ENCODE measurements at regions not wholly inside any gene's neighbourhood (a gene's known extent, or its start where the extent isn't known, plus 50 kb on each side); places are given as distances from the start of the nearest gene placed in this dataset.

- no peak for FAIRE-seq
- H3K4me1 ChIP-seq, result no peaks in the 10 kb centered on the region
- H3K36me3 ChIP-seq, result no peaks in the 10 kb centered on the region
- H3K4me3 ChIP-seq, result no peak overlapping the region
- no peak overlapping the region for H3K27ac ChIP-seq
- intact Hi-C loops (cut with DNase I), result no loop called here
- no peak for DNase-seq
- WGBS, 2 donors, result 70 to 83% methylated on average over 2 of the region's 2 CpGs
- ATAC-seq, result no peak
- H3K27me3 ChIP-seq, result no peaks in the 10 kb centered on the region
- no peaks in the 10 kb centered on the region for H3K9me3 ChIP-seq
- no peak for TF ChIP-seq CTCF (IDR thresholded peaks at IDR 0.05)
These were observed 683.9 kb upstream of the KLHL1 start for GRCh38 chr13:70792121-70792520.

GRCh38 chr13:70789751-70790150 is 681.5 kb upstream of the KLHL1 start:
- intact Hi-C loops (cut with DNase I), result no loop called here
- no peak for TF ChIP-seq CTCF (IDR thresholded peaks at IDR 0.05)
- Histone ChIP-seq H3K36me3 (no peaks in the 10 kb centered on the region), H3K27me3 (no peaks in the 10 kb centered on the region), H3K4me3 (no peak overlapping the region), H3K27ac (no peak overlapping the region), H3K4me1 (no peaks in the 10 kb centered on the region), H3K9me3 (no peaks in the 10 kb centered on the region)
- no peak for DNase-seq
- no peak for ATAC-seq
- no peak for FAIRE-seq

- H3K9me3 ChIP-seq, result no peaks in the 10 kb centered on the region
- H3K27ac ChIP-seq, result no peak overlapping the region
- no peak for FAIRE-seq
- 70 to 86% methylated on average over 3 of the region's 3 CpGs for WGBS, 2 donors
- no peak for DNase-seq
- ATAC-seq, result no peak
- TF ChIP-seq CTCF (IDR thresholded peaks at IDR 0.05), result no peak
- H3K36me3 ChIP-seq, result no peaks in the 10 kb centered on the region
- H3K4me3 ChIP-seq, result no peak overlapping the region
- no peaks in the 10 kb centered on the region for H3K4me1 ChIP-seq
- intact Hi-C loops (cut with DNase I), result no loop called here
- no peaks in the 10 kb centered on the region for H3K27me3 ChIP-seq
These were observed 679.8 kb upstream of the KLHL1 start for GRCh38 chr13:70788074-70788473.

- H3K9me3 ChIP-seq, result no peaks in the 10 kb centered on the region
- DNase-seq, result no peak
These were observed 676.1 kb upstream of the KLHL1 start for GRCh38 chr13:70784207-70784989.

More at GRCh38 chr13:70784207-70784989, 676.1 kb upstream of the KLHL1 start:
- intact Hi-C loops (cut with DNase I), result no loop called here
- no peak overlapping the region for H3K4me3 ChIP-seq
- no peaks in the 10 kb centered on the region for H3K4me1 ChIP-seq
- 78 to 84% methylated on average over 3 of the region's 3 CpGs for WGBS, 2 donors
- FAIRE-seq (no peak), ATAC-seq (no peak)
- H3K27ac ChIP-seq, result no peak overlapping the region
- no peaks in the 10 kb centered on the region for H3K36me3 ChIP-seq
- TF ChIP-seq CTCF (IDR thresholded peaks at IDR 0.05), result no peak
- H3K27me3 ChIP-seq, result no peaks in the 10 kb centered on the region
